RKO (cell line): ENCODE measurements at regions not wholly inside any gene's neighbourhood (a gene's known extent, or its start where the extent isn't known, plus 50 kb on each side); places are given as distances from the start of the nearest gene placed in this dataset.
"Not testable (repeated sequence)": the region's sequence is repeated elsewhere in the genome, so short reads cannot be mapped to it uniquely, and the experiment has no call there.

Experiments used
- DNase-seq: peaks from one replicate; pipeline ENCODE4 v3.0.0-alpha.2; 2016; ENCODE audit warnings: low spot score

DNA sequence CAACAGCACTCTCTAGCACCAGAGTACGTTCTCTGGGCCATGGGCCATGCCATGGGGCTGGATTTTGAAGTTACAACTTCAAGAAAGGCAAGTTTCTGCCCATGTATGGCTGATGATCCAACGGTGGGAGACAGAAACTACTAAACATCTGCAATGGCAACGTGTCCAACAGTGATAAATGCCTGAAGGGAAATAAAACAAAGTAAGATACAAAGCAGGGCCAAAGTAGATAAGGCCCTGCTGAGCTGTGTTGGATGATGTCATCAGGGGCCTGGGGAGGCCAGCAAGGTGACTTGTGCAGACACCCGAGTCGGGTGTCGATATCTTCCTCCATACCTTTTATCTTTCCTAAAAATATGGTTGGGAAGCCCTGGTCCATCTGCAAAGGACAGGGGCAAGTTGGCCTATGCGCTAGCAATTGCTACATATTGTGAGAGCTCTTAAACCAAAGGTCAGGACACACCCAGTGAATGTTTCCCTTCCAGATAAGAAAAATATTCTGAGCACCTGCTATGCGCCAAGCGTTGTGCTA lies 487.2 kb downstream of the MN1 start:
- no peak for DNase-seq

DNA sequence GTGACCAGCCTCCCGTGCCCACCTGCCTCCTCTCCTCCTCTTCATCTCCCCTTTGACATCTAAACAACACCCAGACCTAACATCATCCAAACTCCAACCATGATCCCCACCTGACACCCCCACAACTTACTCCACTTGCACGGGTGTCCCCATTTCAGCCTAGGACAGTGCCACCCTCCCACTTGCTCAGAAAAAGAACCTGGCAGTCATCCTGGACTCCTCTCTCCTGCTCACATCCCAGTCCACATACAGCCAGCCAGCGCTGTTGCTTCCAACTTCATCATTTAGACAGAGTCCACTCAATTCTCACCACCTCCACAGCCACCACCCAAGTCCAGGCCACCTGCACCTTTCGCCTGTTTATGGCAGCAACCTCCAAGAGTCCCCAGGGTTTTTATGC lies 485.7 kb downstream of the MN1 start:
- no peak for DNase-seq

DNA sequence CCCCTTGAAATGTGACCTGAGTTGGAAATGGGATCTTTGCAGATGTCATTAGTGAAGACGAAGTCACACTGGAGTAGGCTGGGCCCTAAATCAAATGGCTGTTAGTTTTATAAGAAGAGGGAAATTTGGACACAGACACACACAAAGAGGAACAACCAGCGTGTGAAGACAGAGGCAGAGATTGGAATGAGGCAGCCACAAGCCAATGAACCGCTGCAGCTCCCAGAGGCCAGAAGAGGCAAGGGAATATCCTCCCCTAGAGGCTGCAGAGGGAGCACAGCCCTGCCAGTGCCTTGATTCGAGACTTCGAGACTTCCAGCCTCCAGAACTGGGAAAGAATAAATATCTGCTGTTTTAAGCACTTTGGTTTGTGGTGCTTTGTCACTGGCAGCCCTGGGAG lies 484.5 kb downstream of the MN1 start:
- DNase-seq = no peak

DNA sequence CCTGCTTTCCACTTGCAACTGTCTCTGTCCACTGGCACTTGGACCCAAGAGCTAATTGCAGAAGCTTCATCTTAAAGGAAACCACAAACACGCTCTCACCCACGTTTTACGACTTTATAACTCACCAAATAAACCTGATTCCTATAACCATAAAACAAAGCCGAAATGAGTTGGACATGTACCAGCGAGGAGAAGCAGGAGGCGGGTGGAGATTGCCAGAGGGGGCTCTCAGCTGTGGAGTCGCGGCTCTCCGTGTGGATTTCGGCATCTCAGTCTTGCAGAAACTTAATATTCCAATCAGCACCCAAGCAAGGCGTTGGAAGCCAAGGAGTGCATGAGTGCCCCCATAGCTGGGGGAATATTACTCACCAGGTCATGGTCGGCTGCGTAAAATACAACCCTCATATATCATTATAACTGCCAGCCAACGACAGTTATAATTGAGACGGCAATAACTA lies 483.6 kb downstream of the MN1 start:
- no peak for DNase-seq

DNA sequence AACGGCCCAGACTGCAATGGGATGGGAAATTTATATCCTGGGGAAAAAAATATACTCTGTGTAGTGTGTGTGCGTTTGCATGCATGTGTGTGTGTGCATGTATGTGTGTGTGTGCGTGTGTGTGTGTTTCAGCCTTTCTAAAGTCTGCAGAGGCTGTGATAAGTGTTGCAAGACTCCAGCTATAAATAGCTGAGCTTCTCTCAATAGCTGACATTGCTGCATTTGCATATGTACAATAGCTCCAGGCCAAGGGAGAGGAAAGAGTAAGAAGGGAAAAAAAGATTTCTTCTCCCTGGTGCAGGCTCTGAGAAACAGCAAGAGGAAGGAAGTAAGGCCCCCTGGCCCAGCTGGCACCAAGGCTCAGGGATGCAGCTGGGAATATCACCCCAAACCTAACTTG lies 483.0 kb downstream of the MN1 start:
- DNase-seq = no peak

DNA sequence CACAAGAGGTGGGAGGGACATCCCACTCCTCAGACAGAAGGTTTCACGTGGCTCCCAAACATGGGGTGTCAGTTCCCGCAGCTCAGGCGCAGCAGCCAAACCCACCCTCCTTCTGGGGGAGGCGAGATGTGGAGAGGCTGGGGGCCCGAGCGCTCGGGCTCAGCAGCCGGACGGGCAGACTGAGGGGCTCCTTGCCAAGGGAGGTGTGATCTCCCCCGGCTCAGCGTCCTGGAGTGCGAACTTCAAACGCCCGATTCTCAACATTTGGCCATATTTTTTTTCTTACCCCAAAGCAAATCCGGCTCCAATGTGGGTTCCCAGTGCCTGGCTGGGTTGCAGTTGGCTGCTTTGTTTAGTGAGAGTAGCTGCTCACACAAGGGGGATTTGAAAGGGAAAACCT lies 477.9 kb downstream of the MN1 start:
- DNase-seq = no peak

DNA sequence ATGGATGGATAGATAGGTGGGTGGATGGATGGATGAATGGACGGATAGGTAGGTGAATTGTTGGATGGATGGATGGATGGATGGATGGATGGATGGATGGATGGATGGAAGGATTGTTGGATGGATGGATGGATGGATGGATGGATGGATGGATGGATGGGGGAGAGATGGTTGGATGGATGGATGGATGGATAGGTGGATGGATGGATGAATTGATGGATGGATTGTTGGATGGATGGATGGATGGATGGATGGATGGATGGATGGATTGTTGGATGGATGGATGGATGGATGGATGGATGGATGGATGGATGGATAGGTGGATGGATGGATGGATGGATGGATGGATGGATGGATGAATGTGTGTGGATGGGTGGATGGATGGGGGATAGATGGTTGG lies 476.6 kb downstream of the MN1 start:
- not testable (repeated sequence) for DNase-seq

DNA sequence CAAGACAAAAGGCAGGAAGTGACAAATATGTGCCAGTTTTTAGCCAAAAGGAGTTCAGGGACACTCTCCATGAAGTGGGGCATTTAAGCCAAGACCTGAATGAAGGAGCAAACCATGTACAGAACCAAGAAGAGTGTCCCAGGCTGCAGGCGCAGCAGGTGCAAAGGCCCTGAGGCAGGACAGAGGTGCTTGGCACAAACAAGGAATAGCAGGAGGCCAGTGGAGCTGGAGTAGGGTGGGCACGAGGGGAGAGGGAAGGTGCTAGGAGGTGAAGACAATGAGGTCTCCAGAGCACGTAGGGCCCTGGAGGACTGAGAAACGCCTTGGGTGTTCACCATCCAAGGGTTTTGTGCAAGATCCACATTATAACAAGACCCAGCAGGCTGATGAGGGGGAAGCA lies 474.1 kb downstream of the MN1 start:
- DNase-seq = no peak

DNA sequence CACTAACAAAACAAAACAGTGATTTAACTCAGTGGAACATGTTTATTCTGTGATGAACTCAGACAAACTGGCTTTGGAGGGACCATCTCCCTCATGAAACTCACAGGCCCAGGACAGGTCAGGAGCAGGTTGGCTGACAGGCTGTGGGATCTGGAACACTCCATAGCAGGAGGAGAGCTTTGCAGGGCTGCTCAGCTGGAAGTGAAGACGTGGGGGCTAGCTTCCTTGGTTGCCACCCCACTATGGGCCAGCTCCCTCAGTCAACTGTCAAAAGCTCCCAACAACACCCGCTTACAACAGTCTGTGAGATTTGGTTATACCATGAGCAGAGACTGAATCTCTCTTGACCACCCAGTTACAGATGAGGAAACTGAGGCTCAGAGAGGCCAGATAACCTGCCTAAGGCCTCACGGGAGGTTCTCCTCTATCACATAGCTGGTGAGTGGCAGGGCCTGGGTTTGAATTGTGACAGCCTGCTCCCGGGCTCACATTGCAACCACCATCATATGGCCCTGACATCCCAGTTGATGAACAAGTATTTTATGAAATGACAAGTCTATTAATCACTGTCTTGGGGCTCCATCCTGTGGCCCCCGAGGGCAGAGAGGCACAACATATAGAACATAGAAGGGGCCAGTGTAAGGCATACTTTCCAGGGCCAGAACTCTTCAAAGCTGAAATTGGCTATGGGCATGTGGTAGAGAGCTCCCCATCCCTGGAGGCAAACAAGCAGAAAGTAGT lies 473.4 kb downstream of the MN1 start:
- peak; percentile 4 for DNase-seq

DNA sequence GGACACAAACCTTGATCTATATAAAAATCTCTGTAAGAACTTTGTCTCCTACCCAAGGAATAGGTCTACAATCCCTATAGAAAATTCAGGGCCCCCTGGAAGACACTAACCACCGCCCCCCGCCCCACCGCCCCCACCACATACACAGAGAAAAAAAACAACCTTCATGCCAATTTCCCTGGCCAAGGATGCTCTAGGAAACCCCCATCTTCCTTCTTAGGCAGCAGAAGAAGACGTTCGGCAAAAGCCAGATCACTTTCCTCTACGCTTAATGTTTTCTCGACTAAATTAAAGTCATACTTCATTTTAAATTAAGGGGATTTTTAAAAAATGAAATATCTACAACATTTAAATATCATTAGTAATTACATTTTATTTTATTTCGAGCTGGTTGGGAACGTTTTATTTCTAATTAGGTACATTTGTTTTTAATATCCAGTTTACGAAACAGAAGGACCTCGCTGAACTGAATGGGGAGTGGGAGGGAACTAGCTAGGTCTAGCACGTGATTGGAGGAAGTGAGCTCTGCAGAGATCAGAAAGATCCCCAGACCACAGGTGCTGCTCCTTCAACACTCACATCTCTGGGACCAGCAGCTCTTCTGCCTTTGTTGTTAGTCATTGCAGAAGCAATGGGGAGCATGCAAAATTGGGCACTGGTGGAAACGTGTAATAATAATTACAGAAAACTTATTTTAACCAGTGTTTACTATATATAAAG lies 472.3 kb downstream of the MN1 start:
- no peak for DNase-seq

DNA sequence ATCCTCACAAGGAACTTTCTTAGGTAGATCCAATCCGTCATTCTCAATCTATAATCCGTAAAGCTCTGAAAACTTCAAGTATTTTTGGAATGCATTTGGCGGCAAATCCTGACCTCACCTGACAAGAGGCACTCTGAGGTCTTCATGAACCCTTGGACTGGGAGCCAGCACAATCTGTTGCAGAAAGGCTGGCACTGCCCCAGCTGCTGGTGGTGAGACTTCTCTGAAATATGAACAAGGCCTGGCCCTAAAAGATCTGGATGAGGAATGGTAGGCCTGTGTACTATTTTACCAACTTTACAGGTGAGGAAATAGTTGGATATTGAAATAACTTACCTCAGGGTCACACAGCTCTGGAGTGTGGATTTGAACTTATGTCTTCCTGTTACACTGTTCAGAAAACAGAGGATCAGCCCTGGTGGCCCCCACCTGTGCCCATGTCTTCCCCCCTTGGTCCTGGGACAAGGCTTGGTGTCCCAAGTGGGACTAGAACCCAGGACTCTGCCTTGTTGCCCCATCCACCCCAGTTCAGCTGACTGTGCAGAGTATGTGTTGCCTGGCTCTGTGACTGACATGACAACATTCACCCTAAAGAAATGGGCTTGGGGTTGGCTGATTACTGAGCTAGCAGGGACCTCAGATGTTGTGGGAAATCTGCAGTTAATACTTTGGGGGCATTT lies 471.4 kb downstream of the MN1 start:
- no peak for DNase-seq

DNA sequence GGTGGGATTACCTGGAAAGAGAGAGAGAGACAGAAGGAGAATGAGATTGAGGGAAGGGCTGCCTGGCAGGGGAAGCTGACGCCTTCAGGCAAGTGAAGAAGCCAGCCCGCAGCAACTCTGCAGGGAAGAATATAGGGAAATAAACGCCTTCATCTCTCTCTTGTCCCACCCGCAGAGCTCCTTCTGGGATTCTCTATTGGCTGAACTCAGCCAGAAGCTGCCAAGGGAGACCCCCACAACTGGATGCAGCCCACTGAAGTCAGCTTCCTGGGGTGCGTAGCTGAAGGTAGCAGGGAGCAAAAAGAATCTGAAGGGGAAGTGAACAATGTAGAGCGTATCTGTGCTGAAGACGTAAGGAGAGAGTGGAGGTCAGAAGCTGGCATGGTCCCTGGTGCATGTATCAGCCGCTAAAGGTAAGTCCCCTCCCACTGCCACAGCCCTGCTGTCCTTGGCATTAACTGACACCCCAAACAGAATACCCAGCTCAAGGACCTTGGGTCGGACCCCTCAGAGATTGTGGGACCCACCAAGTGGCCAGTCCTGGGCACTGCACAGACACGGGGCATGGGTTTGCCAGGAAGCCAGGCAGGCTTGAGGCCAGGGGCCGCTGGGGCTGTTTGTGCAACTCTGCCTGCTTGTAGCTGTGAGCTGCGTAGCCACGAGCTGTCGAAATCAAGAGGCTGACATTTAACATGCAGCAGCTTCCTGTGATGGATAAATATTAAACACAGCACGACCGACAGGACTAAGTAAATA lies 469.9 kb downstream of the MN1 start:
- DNase-seq = peak; percentile 4

DNA sequence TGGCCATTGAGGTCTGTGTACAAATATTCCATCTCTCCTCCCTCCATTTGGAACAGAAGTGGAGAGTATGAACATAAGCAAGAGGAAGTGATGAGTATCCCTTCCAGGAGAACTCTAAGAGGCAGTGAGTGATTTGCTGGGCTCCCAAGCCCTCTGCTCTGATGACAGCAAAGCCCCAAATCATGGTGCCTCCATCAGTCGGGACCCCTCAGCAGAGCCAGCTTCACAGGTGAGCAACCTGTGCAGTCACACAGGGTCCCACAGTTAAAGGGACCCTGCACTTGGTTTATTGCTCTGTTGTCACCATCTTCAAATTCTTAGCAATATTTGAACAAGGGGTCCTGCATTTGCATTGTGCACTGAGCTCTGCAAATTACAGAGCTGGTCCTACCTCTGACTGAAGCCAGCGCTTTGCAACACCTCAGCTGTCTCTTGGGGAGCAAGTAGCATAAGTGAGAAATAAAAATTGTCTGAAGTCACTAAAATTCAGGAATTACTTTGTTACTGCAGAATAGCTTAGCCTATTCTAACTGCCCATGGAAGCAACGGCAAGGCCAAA lies 466.4 kb downstream of the MN1 start:
- DNase-seq = no peak

DNA sequence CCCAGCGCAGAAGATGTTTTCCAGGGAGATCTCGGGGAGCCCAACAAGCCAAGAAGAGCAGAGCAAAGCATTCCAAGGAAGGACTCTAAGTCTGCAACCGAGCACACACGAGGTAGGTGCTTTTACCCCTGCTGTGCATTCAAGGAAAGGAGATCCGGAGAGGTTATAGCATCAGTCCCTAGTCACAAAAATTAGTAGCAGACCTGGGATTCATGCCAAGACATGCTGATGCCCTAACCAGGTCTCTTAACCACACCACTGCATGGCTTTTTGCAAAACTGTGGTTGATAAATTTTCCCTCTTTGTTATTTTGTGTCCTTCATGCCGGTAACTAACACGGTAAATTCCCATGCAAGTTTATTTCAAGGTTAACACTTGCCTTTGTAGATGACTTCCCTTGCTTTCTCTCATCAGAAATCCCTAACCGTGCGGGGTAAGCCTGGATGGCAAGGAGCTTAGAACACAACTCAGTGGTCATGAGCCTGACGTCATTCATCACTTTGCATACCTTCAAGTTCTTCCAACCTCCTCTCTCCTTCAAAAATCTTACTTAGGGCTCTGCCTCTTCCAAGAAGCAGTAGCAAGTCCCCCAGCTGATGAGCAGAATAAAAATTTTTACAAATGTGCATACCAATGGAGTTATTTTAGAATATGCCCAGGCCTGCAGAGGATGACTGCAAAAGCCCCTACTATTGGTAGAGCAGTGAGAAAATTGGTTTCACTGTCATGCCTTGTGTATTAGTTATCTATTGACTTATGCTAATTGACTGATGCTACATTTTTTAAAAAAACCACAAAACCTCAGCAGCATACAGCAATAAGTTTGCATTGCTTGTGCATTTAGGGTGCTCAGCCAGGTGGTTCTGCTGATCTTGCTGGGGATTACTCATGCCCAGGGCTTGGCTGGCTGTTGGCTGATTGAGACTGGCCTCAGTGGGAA lies 465.1 kb downstream of the MN1 start:
- no peak for DNase-seq

DNA sequence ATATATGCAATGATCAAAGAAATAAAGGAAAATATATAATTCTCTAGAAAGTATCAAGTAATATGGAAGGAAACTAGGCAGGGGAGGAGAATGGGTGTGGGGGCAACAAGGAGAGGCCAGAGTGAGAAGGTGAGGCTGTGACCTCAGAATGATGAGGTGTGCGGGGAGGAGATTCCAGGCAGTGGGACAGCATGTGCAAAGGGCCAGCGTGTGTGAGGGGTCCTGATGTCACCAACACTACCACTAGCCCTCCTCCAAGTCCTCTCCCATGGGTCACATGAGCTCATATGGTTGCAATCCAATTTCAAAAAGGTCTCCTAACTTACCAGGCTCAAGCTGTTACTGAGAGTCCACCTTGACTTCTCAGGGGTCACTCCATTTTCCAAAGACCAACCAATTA lies 463.9 kb downstream of the MN1 start:
- DNase-seq = no peak

DNA sequence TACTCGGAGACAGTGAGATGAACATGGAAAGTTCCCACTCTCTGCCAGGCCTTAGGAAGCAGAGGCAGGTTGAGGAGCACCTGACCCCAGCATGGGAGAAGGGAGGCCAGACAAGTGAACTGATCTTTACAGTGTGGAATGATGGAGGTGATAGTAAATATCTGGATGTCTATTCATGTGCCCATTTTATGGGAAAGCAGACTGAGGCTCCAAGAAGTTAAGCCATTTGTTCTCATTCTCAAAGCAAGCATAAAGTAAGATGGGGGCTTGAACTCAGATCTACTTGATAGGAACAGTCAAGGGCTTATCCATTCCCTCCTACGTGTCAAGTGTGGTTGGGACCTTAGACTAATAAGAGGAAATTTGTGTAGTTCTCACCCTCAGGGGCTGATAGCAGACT lies 461.5 kb downstream of the MN1 start:
- no peak for DNase-seq

DNA sequence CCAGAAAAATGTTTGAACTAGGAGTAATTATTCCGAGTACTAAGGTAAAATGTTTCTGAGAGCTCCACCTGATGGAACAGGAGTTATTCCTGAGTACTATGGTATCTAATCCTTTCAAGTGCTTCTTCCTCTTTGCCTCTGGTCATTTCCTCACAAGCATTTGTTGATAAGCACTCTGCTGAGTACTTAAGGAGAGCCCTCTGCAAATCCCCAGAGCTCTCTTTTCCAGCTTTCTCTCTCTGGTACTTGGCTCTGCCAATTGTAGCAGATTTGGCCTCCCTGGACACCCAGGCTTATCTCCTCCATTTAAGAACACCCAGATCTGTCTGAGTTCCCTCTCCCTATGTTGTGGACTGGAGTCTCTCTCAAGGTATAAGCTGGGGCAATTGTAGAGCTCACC lies 457.0 kb downstream of the MN1 start:
- no peak for DNase-seq

DNA sequence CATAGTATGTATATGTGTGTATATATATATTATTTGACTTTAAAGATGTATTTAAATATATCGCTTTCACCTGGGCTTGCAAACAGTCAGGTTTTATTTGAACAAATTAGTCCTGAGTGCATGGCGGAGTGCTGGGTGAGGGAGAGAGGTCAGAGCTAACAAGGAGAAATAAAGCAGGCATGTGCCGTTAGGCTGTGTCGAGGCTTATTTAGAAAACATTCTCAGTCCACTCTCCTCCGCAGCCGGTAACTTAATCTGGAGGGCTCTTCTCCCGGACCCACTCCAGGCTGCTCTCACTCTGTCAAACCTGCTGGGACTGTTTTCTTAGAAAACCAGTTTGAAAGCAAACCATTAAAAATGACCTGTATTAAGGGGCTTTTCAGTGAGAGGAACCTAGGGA lies 455.9 kb downstream of the MN1 start:
- DNase-seq = no peak

DNA sequence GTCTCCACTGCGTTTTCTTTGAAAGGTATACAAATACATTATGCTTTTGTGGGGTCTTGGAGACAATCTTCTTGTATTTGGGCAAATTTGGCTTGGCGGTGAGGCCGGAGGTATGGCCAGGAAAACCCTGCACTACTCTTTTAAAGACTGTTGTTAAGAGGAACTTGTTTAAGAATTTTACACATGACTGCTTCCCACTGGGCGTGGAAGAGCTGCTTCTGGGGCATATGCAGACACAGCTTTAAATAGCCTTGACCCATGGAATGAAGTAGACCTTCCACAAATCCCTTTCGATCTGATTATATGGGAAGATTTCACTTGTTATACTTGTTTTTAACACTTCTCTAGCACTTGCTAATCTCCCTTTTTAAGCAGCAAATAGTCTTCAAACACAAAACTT lies 453.6 kb downstream of the MN1 start:
- DNase-seq = no peak

DNA sequence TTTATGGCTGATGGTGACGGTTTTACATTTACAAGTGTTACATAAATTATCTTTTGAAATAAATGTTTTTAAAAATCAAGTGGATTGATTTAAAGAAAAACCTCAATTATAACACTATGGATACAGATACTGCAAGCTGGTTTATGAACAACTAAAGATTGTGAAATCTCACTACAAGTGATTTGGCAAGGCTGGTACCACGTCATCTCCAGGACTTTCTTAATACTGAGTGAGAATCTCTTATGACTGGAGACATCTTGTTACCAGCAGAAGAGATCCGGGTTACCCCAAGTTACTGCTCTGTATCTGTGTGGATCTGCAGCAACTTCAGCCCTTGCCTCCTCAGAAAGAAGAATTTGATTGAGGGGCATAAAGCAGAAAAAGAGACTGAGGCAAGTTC lies 452.9 kb downstream of the MN1 start:
- no peak for DNase-seq

DNA sequence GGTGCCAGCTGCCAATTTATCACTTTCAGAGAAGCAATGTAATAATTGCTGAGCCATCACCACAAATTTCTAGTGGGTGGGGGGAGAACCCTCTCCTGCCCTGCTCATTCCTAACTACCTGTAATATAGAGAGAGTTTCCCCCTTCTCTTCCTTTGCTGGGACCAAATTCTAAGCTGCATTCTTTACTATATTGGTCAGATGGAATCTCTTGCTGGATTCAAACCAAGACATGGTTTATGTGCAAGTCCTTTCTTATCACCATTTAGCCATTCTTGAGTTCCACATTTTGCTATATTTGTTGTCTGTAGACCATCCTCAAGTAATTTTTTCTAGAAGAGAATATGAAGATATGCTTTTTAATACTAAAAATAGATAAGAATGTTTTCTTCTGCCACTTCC lies 452.1 kb downstream of the MN1 start:
- DNase-seq = no peak
